WTC11 (cell line): ENCODE measurements at regions not wholly inside any gene's neighbourhood (a gene's known extent, or its start where the extent isn't known, plus 50 kb on each side); places are given as distances from the start of the nearest gene placed in this dataset.

Source experiments
- CTCF ChIP-seq: fragments of 200-600 bp; IDR thresholded peaks from 2 replicates; pipeline ENCODE4 v1.8.0; 2022; ENCODE audit warnings: antibody characterized with exemption
- KAT7 ChIP-seq: sonication (generic); formaldehyde crosslinking; IDR thresholded peaks from 2 replicates; pipeline ENCODE4 v1.8.1; 2023; ENCODE audit warnings: missing genetic modification reagents, mild to moderate bottlenecking, borderline replicate concordance
- NR1H2 ChIP-seq: sonication (generic); formaldehyde crosslinking; IDR thresholded peaks from 2 replicates; pipeline ENCODE4 v1.9.0; 2021; ENCODE audit warnings: mild to moderate bottlenecking, moderate library complexity, missing genetic modification reagents
- NR3C1 ChIP-seq: sonication (generic); formaldehyde crosslinking; conservative IDR thresholded peaks from 2 replicates; pipeline ENCODE4 v1.8.1; 2023; ENCODE audit warnings: low read depth, mild to moderate bottlenecking, missing genetic modification reagents
- ZNF232 ChIP-seq: sonication (generic); formaldehyde crosslinking; IDR thresholded peaks from 2 replicates; pipeline ENCODE4 v1.8.0; 2022; ENCODE audit warnings: mild to moderate bottlenecking, missing genetic modification reagents
- TF ChIP-seq, protein P1 (sequence below): sonication (generic); formaldehyde crosslinking; IDR thresholded peaks from 2 replicates; pipeline ENCODE4 v1.8.0; 2022; ENCODE audit warnings: mild to moderate bottlenecking, missing genetic modification reagents
- TF ChIP-seq, protein P2 (sequence below): sonication (generic); formaldehyde crosslinking; IDR thresholded peaks from 2 replicates; pipeline ENCODE4 v1.8.0; 2023; ENCODE audit warnings: missing genetic modification reagents

DNA sequence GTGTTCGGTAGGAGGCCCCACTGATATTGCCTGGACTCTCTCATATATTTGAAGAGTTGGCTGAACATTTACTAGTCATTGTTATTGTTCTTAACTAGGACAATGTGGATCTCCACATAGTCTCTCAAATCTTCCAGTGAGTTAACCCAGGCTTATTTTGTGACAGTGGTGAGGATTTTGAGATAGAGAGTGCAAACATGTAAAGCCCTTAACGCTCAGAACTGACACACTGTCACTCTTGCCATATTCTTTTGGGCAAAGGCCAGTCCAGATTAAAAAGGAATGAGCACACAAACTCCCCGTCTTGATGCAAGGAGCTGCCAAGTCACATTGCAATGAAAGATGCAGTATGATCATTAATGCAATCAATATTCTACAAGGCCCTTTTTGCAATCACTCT is 431.9 kb upstream of the AZI2 start:
- TF ChIP-seq ZNF232 (CRISPR knock-in tag): no peak
- TF ChIP-seq, protein P1, sequence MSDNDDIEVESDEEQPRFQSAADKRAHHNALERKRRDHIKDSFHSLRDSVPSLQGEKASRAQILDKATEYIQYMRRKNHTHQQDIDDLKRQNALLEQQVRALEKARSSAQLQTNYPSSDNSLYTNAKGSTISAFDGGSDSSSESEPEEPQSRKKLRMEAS: no peak
- TF ChIP-seq, protein P2, sequence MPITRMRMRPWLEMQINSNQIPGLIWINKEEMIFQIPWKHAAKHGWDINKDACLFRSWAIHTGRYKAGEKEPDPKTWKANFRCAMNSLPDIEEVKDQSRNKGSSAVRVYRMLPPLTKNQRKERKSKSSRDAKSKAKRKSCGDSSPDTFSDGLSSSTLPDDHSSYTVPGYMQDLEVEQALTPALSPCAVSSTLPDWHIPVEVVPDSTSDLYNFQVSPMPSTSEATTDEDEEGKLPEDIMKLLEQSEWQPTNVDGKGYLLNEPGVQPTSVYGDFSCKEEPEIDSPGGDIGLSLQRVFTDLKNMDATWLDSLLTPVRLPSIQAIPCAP: no peak
- no peak for TF ChIP-seq CTCF
- TF ChIP-seq NR3C1 (CRISPR knock-in tag): no peak
- no peak for TF ChIP-seq KAT7 (CRISPR knock-in tag)
- TF ChIP-seq NR1H2: no peak
